HepG2 (cell line): ENCODE measurements at regions not wholly inside any gene's neighbourhood (a gene's known extent, or its start where the extent isn't known, plus 50 kb on each side); places are given as distances from the start of the nearest gene placed in this dataset.

Experiments used
- ATAC-seq: fragments of 200-7000 bp; cut with Tn5 transposase; 3 replicates; pipeline ENCODE4 v1.9.1; 2020; ENCODE audit warnings: mild to moderate bottlenecking, moderate library complexity
- BruUV-seq: library from RNA; stranded (reverse); fragments of 400-500 nt; replicated peaks from 2 replicates; lab custom pipeline; 2021; lab: Mats Ljungman, UMichigan
- CTCF ChIA-PET: fragments of 300-600 bp; formaldehyde crosslinking; extraction: SDS; loops from one replicate; lab custom pipeline; 2021; ENCODE audit warnings: low total read pairs, inconsistent platforms, low intra/inter-chr PET ratio; lab: Yijun Ruan, JAX
- POLR2A ChIA-PET: fragments of 350-600 bp; sonication (Branson Sonifier 250); formaldehyde crosslinking; loops from one replicate; lab custom pipeline; 2020; ENCODE audit warnings: antibody characterized with exemption, inconsistent platforms; lab: Yijun Ruan, JAX
- DNase-seq: peaks from one replicate; pipeline ENCODE4 v3.0.0-alpha.2; 2015; ENCODE audit warnings: low spot score
- FAIRE-seq: peaks from 3 replicates; lab custom pipeline; 2011; peaks lifted over from hg19 to GRCh38; lab: Jason Lieb, UNC
- H2AFZ ChIP-seq: one replicate; pipeline ENCODE4 v1.6.1; 2011; ENCODE audit warnings: low read length, inconsistent platforms
- H3K27ac ChIP-seq: fragments of 300-600 bp; 3 replicates; pipeline ENCODE4 v1.8.0; 2011; ENCODE audit warnings: mixed run types, mild to moderate bottlenecking, mixed read lengths, low read length, inconsistent platforms; ENCODE audit not compliant: insufficient read depth; ENCODE audit errors: extremely low read length
- H3K27me3 ChIP-seq, 2 experiments: fragments of 200-600 bp in 1 of 2; 2 replicates in 1 of 2; 3 replicates in 1 of 2; pipeline versions ENCODE4 v1.6.0 to v1.8.0; 2011; ENCODE audit warnings: low read length in 2 of 2, mild to moderate bottlenecking in 2 of 2, moderate library complexity in 2 of 2, inconsistent platforms in 1 of 2; ENCODE audit not compliant: insufficient read depth in 2 of 2, control insufficient read depth in 1 of 2
- H3K36me3 ChIP-seq, 2 experiments: fragments of 200-600 bp in 1 of 2; replicated peaks in 1 of 2; 2 replicates in 1 of 2; 3 replicates in 1 of 2; pipeline versions ENCODE4 v1.5.1 to v1.8.0; 2011; ENCODE audit warnings: low read length in 2 of 2, inconsistent platforms in 1 of 2; ENCODE audit not compliant: insufficient read depth in 2 of 2, control insufficient read depth in 1 of 2
- H3K4me1 ChIP-seq: 2 replicates; pipeline ENCODE4 v1.5.1; 2012; ENCODE audit warnings: low read length, inconsistent platforms; ENCODE audit not compliant: insufficient read depth
- H3K4me2 ChIP-seq: 2 replicates; pipeline ENCODE4 v1.6.0; 2011; ENCODE audit warnings: low read depth, low read length, inconsistent platforms
- H3K4me3 ChIP-seq, 3 experiments: fragments of 200-600 bp in 1 of 3; sonication (generic), shearing (Covaris generic) in 1 of 3; replicated peaks in 1 of 3; 2 replicates each; pipeline ENCODE4 v1.5.1; 2011 to 2016; ENCODE audit warnings: low read length in 3 of 3, inconsistent platforms in 2 of 3, low read depth in 2 of 3, mild to moderate bottlenecking in 2 of 3, control low read depth in 1 of 3, mixed read lengths in 1 of 3; ENCODE audit not compliant: insufficient read depth in 1 of 3
- H3K79me2 ChIP-seq: one replicate; pipeline ENCODE4 v1.6.1; 2011; ENCODE audit warnings: low read length, inconsistent platforms; ENCODE audit not compliant: insufficient read depth
- H3K9ac ChIP-seq: 2 replicates; pipeline ENCODE4 v1.6.0; 2011; ENCODE audit warnings: mild to moderate bottlenecking, low read depth, low read length, inconsistent platforms; ENCODE audit not compliant: insufficient read depth
- H3K9me3 ChIP-seq: 2 replicates; pipeline ENCODE4 v1.5.1; 2012; ENCODE audit warnings: mild to moderate bottlenecking, low read length
- H4K20me1 ChIP-seq: 2 replicates; pipeline ENCODE4 v1.6.0; 2011; ENCODE audit warnings: inconsistent platforms, mild to moderate bottlenecking, low read length, moderate library complexity; ENCODE audit not compliant: insufficient read depth
- FOSL2 ChIP-seq: sonication (generic); formaldehyde crosslinking; IDR thresholded peaks from 2 replicates; pipeline ENCODE4 v1.4.0; 2020; ENCODE audit warnings: missing genetic modification reagents
- ZNF414 ChIP-seq: sonication (generic); formaldehyde crosslinking; IDR thresholded peaks from 2 replicates; pipeline ENCODE4 v1.5.0; 2020; ENCODE audit warnings: missing genetic modification reagents
- ZNF687 ChIP-seq: sonication (generic); formaldehyde crosslinking; IDR thresholded peaks from 2 replicates; pipeline ENCODE4 v1.5.1; 2020; ENCODE audit warnings: mild to moderate bottlenecking, missing genetic modification reagents, moderate library complexity
- WGBS: methylation state at CpG from one replicate; pipeline ENCODE4 v1.1.6; 2017; ENCODE audit warnings: low lambda C conversion rate; 5-methylcytosine and 5-hydroxymethylcytosine counted together
- in situ Hi-C: cut with HindIII; loops from 2 replicates; pipeline ENCODE4 v1.10.0; 2017; ENCODE audit warnings: low pct_unique_long_range_greater_than_20kb; ENCODE audit not compliant: extremely low pct_ligation_motif_present
- intact Hi-C: fragments of 100-400 bp; cut with micrococcal nuclease; formaldehyde crosslinking; loops from one replicate; pipeline ENCODE4 v1.10.0; 2022; ENCODE audit not compliant: unreplicated experiment
- TF ChIP-seq, protein P1 (sequence below): sonication (generic); formaldehyde crosslinking; IDR thresholded peaks from 2 replicates; pipeline ENCODE4 v1.9.0; 2022; ENCODE audit warnings: missing genetic modification reagents, mild to moderate bottlenecking, borderline replicate concordance

- Histone ChIP-seq H4K20me1 (no peaks in the 10 kb centered on the region), H3K9ac (no peak overlapping the region), H3K27me3 (peaks cover 1 to 11% of the 10 kb centered on the region in 2 experiments; a peak in 3 of 5 replicates), H3K79me2 (no peaks in the 10 kb centered on the region), H3K4me2 (peak overlapping the region; percentile 12; the same call in 1 of the 2 replicates), H3K9me3 (0 out of 2 replicates have a peak, but pooled peaks cover 3% of the 10 kb centered on the region), H3K4me3 (no peak overlapping the region), H2AFZ (no peak overlapping the region), H3K36me3 (no peaks in the 10 kb centered on the region), H3K4me1 (peaks cover 17% of the 10 kb centered on the region), H3K27ac (no peak overlapping the region)
- ChIA-PET CTCF (no interaction called here), POLR2A (no interaction called here)
- in situ Hi-C loops (no loop called here), intact Hi-C loops (no loop called here)
- FAIRE-seq (no peak), DNase-seq (peak; percentile 32), ATAC-seq (peak; percentile 92)
- TF ChIP-seq, protein P1, sequence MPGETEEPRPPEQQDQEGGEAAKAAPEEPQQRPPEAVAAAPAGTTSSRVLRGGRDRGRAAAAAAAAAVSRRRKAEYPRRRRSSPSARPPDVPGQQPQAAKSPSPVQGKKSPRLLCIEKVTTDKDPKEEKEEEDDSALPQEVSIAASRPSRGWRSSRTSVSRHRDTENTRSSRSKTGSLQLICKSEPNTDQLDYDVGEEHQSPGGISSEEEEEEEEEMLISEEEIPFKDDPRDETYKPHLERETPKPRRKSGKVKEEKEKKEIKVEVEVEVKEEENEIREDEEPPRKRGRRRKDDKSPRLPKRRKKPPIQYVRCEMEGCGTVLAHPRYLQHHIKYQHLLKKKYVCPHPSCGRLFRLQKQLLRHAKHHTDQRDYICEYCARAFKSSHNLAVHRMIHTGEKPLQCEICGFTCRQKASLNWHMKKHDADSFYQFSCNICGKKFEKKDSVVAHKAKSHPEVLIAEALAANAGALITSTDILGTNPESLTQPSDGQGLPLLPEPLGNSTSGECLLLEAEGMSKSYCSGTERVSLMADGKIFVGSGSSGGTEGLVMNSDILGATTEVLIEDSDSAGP (CRISPR knock-in tag): peak; percentile 21; the same call in 1 of the 2 replicates
- no peak for TF ChIP-seq ZNF414 (CRISPR knock-in tag)
- TF ChIP-seq ZNF687 (CRISPR knock-in tag): peak; percentile 48
- peak; percentile 28; the same call in 1 of the 2 replicates for TF ChIP-seq FOSL2 (CRISPR knock-in tag)
- 9% methylated on average over 9 of the region's 9 CpGs for WGBS
- BruUV-seq: no TSS peak
Observed at GRCh38 chr13:40102854-40103253, 447.4 kb downstream of the COG6 start.
